OCI-M1 (cell line): ENCODE measurements at regions not wholly inside any gene's neighbourhood (a gene's known extent, or its start where the extent isn't known, plus 50 kb on each side); places are given as distances from the start of the nearest gene placed in this dataset.
"Not testable (repeated sequence)": the region's sequence is repeated elsewhere in the genome, so short reads cannot be mapped to it uniquely, and the experiment has no call there.

Source experiments
- DNase-seq: peaks from one replicate; lab custom pipeline; 2025; lab: John Stamatoyannopoulos, UW

DNA sequence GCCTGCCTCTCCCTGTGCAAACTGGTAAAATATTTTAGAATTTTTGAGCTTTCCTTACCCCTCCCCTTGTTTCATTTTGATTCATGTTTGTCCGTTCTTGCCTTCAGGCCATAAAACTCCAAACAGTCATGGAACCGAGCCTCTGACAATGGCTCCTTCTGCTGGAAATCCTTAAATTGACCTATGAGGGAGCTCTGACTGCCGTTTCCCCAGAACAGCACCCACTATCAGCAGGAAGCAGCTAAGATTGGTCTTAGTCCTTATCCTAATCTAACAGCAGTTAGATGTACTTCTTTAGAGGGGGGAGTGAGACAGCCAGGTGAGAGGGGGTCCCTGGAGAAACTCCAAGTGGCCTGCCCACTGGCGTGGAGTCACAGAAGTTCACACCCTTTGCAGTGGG, 106.7 kb downstream of the FAM174A start:
- peak; percentile 40 for DNase-seq

DNA sequence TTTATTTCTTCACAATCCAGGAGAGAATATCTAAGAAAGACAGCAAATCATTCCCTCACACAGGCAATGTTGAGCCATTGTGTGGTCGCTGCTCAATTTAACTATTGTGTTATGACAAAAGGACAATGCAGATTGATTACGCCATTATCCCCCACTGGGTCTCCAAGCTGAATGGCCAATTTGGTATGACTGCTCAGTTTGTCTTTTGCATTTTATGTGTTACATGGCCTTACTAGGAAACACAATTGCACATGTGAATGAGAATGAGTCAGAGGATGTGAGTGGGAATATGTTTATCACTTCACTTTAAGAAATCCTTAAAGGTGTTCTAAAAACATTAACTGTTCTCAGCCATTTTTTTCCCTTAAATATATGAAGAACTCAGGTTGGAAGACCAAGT, 108.3 kb downstream of the FAM174A start:
- no peak for DNase-seq

DNA sequence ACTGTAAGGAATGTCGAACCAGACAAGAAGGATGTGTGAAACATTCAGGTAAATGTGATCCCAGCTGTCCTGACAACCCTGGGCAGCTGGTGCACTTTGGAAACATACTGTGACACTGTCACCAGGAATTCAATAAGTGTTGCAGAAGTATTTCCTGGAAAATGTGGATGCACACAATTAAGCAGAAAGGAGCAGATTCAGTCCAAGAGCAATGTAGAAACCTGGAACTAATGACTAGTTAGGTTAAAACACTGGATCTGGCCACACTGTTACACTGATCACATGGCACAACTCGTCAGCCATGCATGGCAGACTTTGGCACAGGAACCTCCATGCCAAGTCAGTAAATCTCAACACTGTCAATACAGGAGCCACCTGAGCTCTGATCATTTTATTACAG, 109.0 kb downstream of the FAM174A start:
- no peak for DNase-seq

DNA sequence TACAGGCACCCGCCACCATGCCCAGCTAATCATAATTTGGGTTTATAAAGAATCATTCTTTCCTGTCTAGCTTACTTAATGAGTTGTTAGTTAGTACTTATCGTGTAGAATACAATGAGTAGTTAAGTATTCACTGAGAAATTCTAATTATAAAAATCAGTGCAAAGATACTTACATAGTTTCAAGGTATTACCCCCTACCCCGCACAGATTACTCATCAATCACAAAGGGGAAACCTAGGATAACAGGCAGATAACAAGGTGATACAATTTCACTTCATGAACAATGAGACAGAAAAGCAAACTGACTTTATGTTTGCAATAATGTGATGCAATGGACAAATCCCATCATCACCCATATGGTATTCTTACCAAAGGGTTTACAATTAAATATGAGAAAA, 109.6 kb downstream of the FAM174A start:
- DNase-seq: no peak

DNA sequence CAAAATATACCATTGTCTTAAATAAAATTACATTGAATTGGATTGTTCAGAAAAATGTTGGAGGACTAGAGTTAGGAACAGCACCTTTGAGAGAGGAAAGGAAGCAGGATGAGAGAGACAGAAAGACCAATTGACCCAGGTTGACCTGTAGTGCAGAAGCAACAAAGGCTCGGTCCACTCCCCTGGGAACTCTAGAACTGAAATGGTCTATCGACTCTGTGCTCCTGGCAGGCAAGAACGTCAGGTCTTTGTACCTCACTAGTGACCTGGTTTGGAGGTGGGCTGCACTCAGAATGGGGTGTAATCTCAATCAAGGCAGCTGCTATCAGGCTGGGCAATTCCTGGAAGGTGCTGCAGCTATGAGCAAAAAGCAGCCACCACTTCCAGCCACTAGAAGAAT, 110.8 kb downstream of the FAM174A start:
- DNase-seq: no peak

DNA sequence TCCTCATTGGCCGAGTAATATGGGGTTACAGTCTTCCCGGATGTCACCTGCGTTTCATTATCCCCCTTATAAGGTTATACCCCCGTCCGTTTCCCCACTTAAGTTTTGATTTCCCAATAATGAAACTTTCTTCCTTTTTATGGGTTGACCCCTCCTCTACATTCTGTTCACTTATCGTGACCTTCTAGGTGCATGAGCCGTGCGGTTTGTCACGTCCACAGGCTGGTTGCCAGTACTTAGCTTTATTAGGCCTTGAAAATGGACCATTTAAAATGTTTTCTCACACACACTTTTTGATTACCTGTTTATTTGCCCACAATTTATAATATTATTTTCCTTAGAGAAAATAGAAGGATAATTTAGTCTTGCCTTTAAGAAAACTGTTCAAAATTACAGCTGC, 111.5 kb downstream of the FAM174A start:
- DNase-seq: no peak

DNA sequence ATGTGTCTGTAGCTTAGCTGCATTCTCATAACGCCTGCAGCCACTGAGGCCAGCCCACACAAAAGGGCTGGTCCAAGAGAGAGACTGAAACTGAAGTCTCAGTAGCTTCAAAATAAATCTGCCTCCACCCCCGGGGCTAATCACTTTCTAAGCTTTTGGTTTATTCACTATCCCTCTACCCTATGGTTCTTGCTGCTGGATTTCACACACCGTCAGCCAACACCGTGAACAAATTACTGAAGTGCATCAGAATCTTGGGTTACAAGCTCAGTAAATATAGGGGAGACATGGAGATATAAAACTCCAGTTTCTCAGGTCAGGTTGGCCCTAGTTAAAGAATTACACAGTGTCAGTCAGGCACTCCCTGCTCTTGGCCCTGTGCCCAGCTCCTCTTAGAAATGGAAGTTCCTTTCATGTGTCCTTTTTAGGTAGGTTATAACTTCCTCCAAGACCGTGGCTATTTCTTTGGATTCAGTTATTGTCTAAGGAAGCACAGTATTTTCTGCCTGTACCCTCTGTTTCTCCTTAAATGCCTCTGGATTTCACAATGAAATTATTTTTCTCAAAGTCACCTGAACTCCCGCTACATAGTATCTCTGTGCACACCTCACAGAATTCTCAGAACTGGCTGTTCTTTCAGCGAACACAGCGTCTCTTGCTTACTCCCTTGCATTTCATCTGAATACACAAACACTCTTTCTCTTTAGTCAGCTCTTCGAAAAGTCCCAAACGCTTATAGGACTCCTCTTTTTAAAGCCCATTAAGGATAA, 112.5 kb downstream of the FAM174A start:
- DNase-seq: peak; percentile 85

DNA sequence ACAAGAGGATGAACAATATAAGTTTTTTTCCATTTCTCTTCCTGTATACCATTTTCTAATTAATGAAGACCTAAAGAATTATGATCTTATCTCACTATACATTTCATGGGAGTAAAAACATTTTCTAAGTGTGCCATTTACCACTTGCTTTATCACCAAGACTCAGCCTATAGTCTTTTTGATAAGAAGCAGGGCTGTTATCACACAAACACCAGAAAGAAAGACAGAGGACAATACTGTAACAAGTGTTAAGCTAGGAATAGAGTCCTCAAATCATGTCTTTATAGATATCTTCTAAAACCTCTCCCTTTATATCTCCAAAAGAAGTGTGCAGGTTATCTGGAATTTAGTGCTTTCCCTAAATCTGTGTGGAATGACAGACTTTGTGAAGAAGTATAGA, 119.7 kb downstream of the FAM174A start:
- DNase-seq: peak; percentile 27

DNA sequence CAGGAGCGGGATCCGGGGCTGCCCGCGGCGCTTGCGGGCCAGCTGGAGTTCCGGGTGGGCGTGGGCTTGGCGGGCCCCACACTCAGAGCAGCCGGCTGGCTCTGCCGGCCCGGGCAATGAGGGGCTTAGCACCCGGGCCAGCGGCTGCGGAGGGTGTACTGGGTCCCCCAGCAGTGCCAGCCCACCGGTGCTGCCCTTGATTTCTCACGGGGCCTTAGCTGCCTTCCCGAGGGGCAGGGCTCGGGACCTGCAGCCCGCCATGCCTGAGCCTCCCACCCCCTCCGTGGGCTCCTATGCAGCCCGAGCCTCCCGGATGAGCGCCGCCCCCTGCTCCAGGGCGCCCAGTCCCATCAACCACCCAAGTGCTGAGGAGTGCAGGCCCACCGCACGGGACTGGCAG, 121.6 kb downstream of the FAM174A start:
- DNase-seq: not testable (repeated sequence)

DNA sequence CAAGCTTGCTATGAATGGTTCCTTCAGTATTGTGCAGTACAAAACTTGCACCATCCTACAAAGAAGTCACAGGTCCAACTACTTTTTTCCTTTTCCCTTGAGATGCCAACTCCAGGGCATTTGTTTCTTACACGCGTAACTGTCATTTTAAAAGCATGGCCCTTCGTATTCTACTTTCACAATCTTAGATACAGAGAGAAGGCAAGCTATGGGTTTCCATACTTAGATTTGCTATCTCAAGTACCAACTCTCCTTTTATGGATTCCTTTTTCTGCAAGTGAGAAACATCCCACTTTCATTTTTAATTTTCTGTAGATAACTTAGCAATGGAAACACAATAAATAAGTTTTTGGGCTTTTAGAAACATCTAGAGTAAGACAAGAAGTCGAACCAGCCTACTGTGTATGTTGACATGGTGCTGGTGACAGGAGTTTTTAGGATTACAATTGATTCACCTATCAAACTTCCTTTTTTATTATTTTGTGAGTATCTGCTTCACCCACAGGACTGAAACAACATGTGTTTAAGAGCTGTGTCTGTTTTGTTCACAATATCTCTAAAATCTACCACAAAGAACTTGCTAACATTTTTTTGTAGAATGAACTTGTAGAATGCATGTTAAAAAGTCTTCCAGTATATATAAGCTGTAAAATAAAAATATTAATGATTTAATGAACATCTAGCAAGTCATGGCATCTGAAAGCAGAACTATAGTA, 124.1 kb downstream of the FAM174A start:
- DNase-seq: peak; percentile 5

DNA sequence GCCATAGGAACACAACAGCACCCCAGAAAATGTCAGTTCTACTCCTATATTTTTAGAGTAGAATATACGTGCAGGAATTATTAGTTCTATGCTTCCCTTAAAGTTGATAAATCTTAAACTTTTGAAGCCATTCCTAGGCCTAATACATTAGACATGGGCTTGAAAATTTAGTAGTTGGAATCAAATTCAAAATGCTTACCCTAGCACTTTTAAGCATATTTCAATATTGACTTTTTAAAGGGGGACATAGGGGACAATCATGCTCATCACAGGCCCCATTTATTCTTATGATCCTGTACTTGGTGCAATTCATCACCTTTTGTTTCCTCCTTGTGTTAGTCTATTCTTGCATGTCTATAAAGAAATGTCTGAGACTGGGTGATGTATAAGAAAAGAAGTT, 129.0 kb downstream of the FAM174A start:
- DNase-seq: no peak

DNA sequence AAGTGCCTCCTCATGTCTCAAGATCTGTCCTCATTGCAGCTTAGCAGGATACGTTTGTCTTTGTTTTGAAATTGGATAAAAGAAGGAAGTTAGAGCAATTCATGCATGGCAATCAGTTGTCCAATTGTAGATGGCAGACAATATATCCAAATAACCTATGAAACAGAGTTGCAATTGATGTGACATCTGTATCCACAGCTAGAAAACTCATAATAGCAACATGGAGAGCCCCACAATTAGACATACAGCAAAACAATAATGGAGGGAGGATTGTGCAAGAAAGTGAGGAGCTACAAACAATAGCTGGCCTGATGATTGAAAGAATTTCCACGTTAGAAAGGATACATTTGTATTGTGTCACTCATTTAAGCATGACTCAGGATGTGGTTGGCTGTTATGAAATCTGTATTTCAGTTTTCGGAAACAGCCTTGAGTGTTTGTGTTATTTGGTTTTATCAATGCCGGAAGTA, 132.0 kb downstream of the FAM174A start:
- peak; percentile 54 for DNase-seq

DNA sequence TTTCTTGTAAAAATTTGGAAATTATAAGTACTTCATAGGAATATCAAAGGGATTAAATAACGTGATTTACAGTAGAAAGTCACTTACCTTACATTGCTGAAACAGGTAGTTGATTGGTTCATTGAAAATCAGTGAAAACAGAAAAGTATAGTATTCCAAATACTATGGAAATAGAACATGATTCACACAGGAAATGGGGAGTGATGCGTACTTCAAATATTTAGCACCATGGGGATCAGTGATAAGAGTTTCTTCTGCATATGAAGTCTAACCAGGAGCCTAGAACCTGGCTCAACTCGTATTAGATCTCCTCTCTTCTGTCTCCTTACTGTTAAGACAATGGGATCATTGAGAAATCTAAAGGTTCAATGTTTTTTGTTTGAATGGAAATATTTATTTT, 133.3 kb downstream of the FAM174A start:
- DNase-seq: no peak

DNA sequence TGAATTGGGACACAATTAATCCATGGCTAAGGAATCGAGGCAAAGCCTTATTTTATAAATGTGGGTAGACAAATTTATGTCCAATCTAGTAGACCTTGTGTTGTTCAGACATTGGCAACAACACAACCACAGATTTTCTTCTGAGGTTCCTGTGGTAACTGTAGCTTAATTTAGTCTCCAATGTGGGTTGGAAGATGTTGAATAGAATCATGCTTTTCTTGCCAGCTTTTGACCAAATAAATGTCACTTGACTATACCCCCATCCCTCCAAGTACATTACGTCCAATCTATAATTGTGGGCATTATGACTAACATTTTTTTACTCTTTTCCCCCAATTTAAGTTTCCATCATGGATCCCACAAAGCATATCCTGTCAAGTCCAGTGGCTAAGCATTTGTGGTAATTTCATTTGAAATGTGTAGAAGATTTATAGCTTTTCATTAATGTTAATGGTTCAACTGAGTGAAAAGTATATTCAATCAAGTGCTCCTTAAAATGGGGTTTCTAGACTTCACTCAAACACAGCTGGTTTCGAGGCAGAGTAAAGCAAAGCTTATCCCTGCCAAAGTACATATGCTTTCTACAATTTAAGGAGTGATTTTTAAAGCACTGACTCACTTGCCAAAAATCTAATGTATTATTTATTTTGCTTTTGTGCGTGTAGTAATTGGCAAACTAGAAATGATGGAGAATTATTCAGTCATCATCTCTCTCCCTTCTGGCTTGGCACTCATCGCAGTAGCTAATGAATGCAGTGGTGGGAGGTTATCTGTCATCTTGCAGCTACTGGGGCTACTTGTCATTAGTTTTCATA, 141.8 kb downstream of the FAM174A start:
- no peak for DNase-seq

DNA sequence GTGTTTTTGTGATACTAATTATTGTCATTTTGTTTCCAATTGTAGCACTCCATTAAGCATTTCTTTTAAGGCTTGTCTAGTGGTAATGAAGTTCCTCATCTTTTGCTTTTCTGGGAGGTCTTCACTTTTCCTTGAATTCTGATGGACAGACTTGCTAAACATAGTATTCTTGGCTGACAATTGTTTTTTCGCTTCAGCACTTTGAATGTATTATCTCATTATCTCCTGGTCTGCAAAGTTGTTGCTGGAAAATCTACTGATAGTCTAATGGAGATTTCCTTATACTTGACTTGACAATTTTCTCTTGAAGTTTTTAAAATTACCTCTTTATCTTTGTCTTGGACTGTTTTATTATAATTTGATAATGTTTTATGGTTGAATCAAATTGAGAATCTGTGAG, 147.5 kb downstream of the FAM174A start:
- no peak for DNase-seq

DNA sequence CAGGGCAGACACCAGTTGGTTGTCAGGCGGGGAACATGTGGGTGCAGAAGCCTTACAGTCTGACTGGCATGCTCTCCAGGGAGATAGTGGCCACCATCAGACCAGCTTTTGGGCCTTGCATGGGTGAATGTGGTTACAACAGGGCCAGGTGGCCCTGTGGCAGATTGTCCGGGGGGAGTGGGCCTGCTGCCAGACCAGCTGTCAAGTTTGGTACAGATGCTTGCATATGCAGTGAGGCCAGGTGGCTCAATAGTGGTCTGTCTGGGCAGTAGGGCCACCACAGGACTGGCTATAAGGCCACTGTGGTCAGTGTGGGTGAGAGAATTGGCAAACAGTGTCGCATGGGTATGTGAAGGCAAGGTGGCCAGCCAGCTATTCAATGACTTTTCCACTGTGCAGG, 148.7 kb downstream of the FAM174A start:
- no peak for DNase-seq

DNA sequence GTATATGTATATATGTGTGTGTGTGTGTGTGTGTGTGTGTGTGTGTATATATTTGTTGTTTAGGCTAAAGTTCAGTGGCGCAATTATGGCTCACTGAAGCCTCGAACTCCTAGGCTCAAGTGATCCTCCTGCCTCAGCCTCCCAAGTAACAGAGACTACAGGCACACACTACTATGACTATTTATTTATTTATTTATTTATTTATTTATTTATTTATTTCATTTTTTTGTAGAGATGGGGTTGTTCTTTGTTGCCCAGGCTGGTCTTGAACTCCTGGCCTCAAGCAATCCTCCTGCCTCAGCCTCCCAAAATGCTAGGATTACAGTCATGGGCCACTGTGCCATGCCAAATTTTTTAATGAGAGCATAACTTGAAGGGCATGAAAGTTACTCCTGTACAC, 149.9 kb downstream of the FAM174A start:
- DNase-seq: not testable (repeated sequence)

DNA sequence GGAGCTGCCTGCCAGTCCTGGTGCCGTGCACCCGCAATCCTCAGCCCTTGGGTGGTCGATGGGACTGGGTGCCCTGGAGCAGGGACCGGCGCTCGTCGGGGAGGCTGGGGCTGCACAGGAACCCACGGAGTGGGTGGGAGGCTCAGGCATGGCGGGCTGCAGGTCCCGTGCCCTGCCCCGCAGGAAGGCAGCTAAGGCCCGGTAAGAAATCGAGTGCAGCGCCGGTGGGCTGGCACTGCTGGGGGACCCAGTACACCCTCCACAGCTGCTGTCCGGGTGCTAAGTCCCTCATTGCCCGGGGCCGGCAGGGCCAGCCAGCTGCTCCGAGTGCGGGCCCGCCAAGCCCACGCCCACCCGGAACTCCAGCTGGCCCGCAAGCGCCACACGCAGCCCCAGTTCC, 153.7 kb downstream of the FAM174A start:
- not testable (repeated sequence) for DNase-seq

DNA sequence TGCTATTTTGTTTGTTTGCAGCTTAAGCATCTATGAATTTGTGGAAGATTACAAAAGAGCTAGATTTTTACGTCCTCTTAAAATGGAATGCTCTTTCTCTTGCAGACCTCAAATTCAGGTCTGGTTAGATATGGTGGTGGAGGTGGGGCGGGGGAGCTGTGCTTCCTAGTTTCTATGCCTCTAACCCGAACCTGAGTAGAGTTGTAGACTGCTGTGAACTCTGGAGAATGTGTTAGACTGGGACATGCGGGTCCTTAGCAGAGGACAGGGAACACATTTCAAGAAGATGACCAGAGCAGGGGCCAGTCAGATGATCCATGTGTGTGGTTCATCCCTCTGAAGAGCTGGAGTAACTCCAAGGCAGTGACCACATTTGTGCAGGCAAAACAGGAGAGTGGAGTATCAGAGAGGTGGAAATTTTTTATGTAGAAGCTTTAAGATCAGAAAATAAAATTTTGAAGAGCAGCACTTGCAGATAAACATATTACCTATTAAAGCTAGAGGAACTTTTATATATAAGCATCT, 154.9 kb downstream of the FAM174A start:
- no peak for DNase-seq

DNA sequence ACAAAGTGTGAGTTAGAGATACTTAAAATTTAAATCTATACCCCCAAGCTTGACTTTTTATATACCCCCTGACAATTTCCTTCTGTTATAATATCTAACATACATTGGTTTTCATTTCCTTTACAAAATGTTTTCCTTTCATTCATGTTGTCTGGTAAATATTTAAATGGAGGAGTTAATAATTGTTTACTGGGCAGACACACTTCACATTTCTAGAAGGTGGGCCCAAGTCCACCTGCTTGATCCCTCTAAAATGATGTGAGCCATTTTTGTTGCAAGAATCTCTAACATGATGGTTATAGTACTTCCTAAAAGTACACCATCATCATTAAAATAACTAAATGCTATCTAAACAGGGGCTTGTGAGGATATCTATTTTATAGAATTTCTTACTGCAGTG, 155.9 kb downstream of the FAM174A start:
- DNase-seq: no peak

DNA sequence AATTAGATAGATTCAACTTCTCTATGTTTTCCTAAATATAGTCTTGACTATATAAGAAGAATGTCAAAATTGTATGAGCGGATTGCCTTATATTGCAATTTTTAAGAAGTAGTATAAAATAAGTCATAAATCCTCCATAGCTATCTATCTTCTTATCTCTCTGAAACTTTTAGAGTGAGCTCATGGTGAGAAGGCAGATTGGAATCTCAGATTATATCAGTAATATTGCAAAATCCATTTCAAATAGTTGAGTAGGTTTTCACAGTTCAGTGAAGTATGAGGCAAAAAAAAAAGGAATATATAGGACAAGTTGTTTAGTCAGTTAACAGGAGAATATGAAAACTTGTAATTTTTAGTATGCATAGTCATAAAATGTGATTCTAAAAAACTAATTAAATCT, 156.4 kb downstream of the FAM174A start:
- DNase-seq: no peak

DNA sequence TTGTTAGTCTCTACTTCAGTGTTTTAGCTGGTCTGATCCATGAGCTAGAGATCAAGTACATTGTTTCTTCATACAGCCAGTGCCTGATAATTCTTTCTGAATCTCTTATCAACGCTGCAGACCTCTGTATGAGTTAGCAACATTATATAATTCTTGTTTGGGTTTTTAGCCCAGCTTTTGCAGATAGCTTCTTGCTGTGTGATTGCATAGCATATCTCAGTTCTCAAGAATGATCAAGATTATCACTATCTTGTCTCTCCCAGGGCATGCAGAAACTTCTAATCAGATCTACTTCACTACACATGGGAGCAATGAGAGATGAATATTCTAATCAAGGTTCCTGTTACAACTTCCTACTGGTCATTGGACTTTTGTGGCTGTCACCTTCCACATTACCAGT, 158.3 kb downstream of the FAM174A start:
- peak; percentile 41 for DNase-seq
